ENCODE measurements at regions not wholly inside any gene's neighbourhood (a gene's known extent, or its start where the extent isn't known, plus 50 kb on each side); places are given as distances from the start of the nearest gene placed in this dataset.

- TF ChIP-seq CTCF (conservative IDR thresholded peaks at IDR 0.05; ENCODE audit: low read depth in 2 of 2), result no peak
- TF ChIP-seq EZH2phosphoT487 (IDR thresholded peaks at IDR 0.05; ENCODE audit: unreplicated experiment), result no peak
- no peak for TF ChIP-seq EZH2 (IDR thresholded peaks at IDR 0.05; ENCODE audit: low read depth, unreplicated experiment)
- no peak for TF ChIP-seq ZNF462 (CRISPR knock-in tag; IDR thresholded peaks at IDR 0.05)
- TF ChIP-seq POLR2AphosphoS5 (IDR thresholded peaks at IDR 0.05; ENCODE audit: low read depth), result no peak
- no peak for TF ChIP-seq REST (IDR thresholded peaks at IDR 0.05; ENCODE audit: unreplicated experiment)
Observed at GRCh38 chr13:29952245-29952644, 101.8 kb upstream of the UBL3 start.

Measured in GM23338 (cell line).